ENCODE measurements at regions not wholly inside any gene's neighbourhood (a gene's known extent, or its start where the extent isn't known, plus 50 kb on each side); places are given as distances from the start of the nearest gene placed in this dataset.
"Not testable (repeated sequence)": the region's sequence is repeated elsewhere in the genome, so short reads cannot be mapped to it uniquely, and the experiment has no call there.

- ATAC-seq (ENCODE audit: low FRiP score in 2 of 2) = no peak
- Histone ChIP-seq H3K4me1 (no peaks in the 10 kb centered on the region), H3K27me3 (no peaks in the 10 kb centered on the region), H3K4me3 (no peak overlapping the region), H3K9me3 (peaks cover 0 to 8% (median 0%) of the 10 kb centered on the region in 4 donors), H3K36me3 (no peaks in the 10 kb centered on the region), H3K27ac (no peak overlapping the region)
- TF ChIP-seq EP300 (IDR thresholded peaks at IDR 0.05) (no peak), CTCF (IDR thresholded peaks at IDR 0.05) (no peak), POLR2AphosphoS5 (IDR thresholded peaks at IDR 0.05) (no peak), POLR2A (IDR thresholded peaks at IDR 0.05) (no peak)
- no peak for DNase-seq
- WGBS, 2 donors = 95 to 96% methylated on average over 3 to 5 of the region's 5 CpGs
These were observed 472.3 kb downstream of the MMUT start for GRCh38 chr6:48990739-48991138.

GRCh38 chr6:48986845-48987244 lies 476.2 kb downstream of the MMUT start:
- DNase-seq (no peak), ATAC-seq (ENCODE audit: low FRiP score in 2 of 2) (no peak)
- H3K4me1 ChIP-seq = no peaks in the 10 kb centered on the region
- peaks cover 0 to 11% (median 4%) of the 10 kb centered on the region in 4 donors for H3K9me3 ChIP-seq
- H3K36me3 ChIP-seq = no peaks in the 10 kb centered on the region
- H3K4me3 ChIP-seq = no peak overlapping the region
- 92 to 94% methylated on average over 4 of the region's 4 CpGs for WGBS, 2 donors
- no peak overlapping the region for H3K27ac ChIP-seq
- no peaks in the 10 kb centered on the region for H3K27me3 ChIP-seq
- TF ChIP-seq CTCF (IDR thresholded peaks at IDR 0.05) = no peak
- TF ChIP-seq POLR2A (IDR thresholded peaks at IDR 0.05) = no peak
- no peak for TF ChIP-seq POLR2AphosphoS5 (IDR thresholded peaks at IDR 0.05)
- TF ChIP-seq EP300 (IDR thresholded peaks at IDR 0.05) = no peak

- H3K27me3 ChIP-seq = no peaks in the 10 kb centered on the region
- H3K36me3 ChIP-seq = no peaks in the 10 kb centered on the region
- peaks cover 0 to 11% (median 4%) of the 10 kb centered on the region in 4 donors for H3K9me3 ChIP-seq
- no peak overlapping the region for H3K4me3 ChIP-seq
- ATAC-seq (ENCODE audit: low FRiP score in 2 of 2) (no peak), DNase-seq (no peak)
- no peak overlapping the region for H3K27ac ChIP-seq
- H3K4me1 ChIP-seq = no peaks in the 10 kb centered on the region
- TF ChIP-seq EP300 (IDR thresholded peaks at IDR 0.05) (no peak), CTCF (IDR thresholded peaks at IDR 0.05) (no peak), POLR2AphosphoS5 (IDR thresholded peaks at IDR 0.05) (no peak), POLR2A (IDR thresholded peaks at IDR 0.05) (no peak)
- 86 to 89% methylated on average over 2 of the region's 2 CpGs for WGBS, 2 donors
These were observed 476.9 kb downstream of the MMUT start for GRCh38 chr6:48986105-48986504.

GRCh38 chr6:48985025-48985424 lies 478.0 kb downstream of the MMUT start:
- H3K27ac ChIP-seq = no peak overlapping the region
- ATAC-seq (ENCODE audit: low FRiP score in 2 of 2) = no peak
- no peaks in the 10 kb centered on the region for H3K4me1 ChIP-seq
- H3K36me3 ChIP-seq = no peaks in the 10 kb centered on the region
- 82 to 88% methylated on average over 6 of the region's 6 CpGs for WGBS, 2 donors
- no peak overlapping the region for H3K4me3 ChIP-seq
- no peak for DNase-seq
- TF ChIP-seq EP300 (IDR thresholded peaks at IDR 0.05) (no peak), POLR2AphosphoS5 (IDR thresholded peaks at IDR 0.05) (no peak), CTCF (IDR thresholded peaks at IDR 0.05) (no peak)
- H3K9me3 ChIP-seq = peaks cover 0 to 11% (median 4%) of the 10 kb centered on the region in 4 donors
- no peaks in the 10 kb centered on the region for H3K27me3 ChIP-seq

- not testable (repeated sequence) for H3K4me3 ChIP-seq; H3K27me3 ChIP-seq; ATAC-seq (ENCODE audit: low FRiP score in 2 of 2); H3K4me1 ChIP-seq; H3K27ac ChIP-seq; H3K36me3 ChIP-seq
- peak in 1 of 2 donors; percentile 66 for DNase-seq
- peaks cover 0 to 11% (median 0%) of the 10 kb centered on the region in 4 donors for H3K9me3 ChIP-seq
- 93 to 97% methylated on average over 10 to 20 of the region's 20 CpGs for WGBS, 2 donors
These were observed 479.1 kb downstream of the MMUT start for GRCh38 chr6:48983968-48984367.
